HG02973 (cell line): ENCODE measurements at regions not wholly inside any gene's neighbourhood (a gene's known extent, or its start where the extent isn't known, plus 50 kb on each side); places are given as distances from the start of the nearest gene placed in this dataset.
"Not testable (repeated sequence)": the region's sequence is repeated elsewhere in the genome, so short reads cannot be mapped to it uniquely, and the experiment has no call there.

Experiments used
- ATAC-seq: cut with Tn5 transposase; IDR thresholded peaks from one replicate; pipeline ENCODE4 v1.9.1; 2021; ENCODE audit warnings: moderate library complexity; ENCODE audit not compliant: unreplicated experiment

GRCh38 chr10:64635906-64636305 is 1114.7 kb downstream of the REEP3 start:
- ATAC-seq, result no peak

GRCh38 chr10:64636461-64636860 is 1115.3 kb downstream of the REEP3 start:
- ATAC-seq, result no peak

- no peak for ATAC-seq
Measured at GRCh38 chr10:64637939-64638338, 1116.7 kb downstream of the REEP3 start.

- ATAC-seq, result no peak
Measured at GRCh38 chr10:64648915-64649314, 1127.7 kb downstream of the REEP3 start.

GRCh38 chr10:64658528-64658927 is 1137.3 kb downstream of the REEP3 start:
- ATAC-seq, result no peak

- ATAC-seq, result no peak
Measured at GRCh38 chr10:64659311-64659710, 1138.1 kb downstream of the REEP3 start.

- ATAC-seq, result no peak
Measured at GRCh38 chr10:64682043-64682442, 1160.8 kb downstream of the REEP3 start.

GRCh38 chr10:64690194-64690593 is 1169.0 kb downstream of the REEP3 start:
- no peak for ATAC-seq

GRCh38 chr10:64699244-64699643 is 1178.0 kb downstream of the REEP3 start:
- no peak for ATAC-seq

GRCh38 chr10:64702086-64702485 is 1180.9 kb downstream of the REEP3 start:
- not testable (repeated sequence) for ATAC-seq

- no peak for ATAC-seq
Measured at GRCh38 chr10:64708884-64709681, 1187.9 kb downstream of the REEP3 start.

GRCh38 chr10:64726466-64726865 is 1205.3 kb downstream of the REEP3 start:
- no peak for ATAC-seq

- ATAC-seq, result no peak
Measured at GRCh38 chr10:64731016-64731415, 1209.8 kb downstream of the REEP3 start.

GRCh38 chr10:64732372-64732957 is 1211.3 kb downstream of the REEP3 start:
- no peak for ATAC-seq

- ATAC-seq, result no peak
Measured at GRCh38 chr10:64733980-64734379, 1212.8 kb downstream of the REEP3 start.

- ATAC-seq, result no peak
Measured at GRCh38 chr10:64738462-64738861, 1217.3 kb downstream of the REEP3 start.

- ATAC-seq, result no peak
Measured at GRCh38 chr10:64745565-64745964, 1224.4 kb downstream of the REEP3 start.

GRCh38 chr10:64750672-64751071 is 1229.5 kb downstream of the REEP3 start:
- ATAC-seq, result no peak

- ATAC-seq, result no peak
Measured at GRCh38 chr10:64753516-64753915, 1232.3 kb downstream of the REEP3 start.

- no peak for ATAC-seq
Measured at GRCh38 chr10:64760371-64760770, 1239.2 kb downstream of the REEP3 start.

GRCh38 chr10:64762861-64763260 is 1241.7 kb downstream of the REEP3 start:
- ATAC-seq, result no peak

- ATAC-seq, result no peak
Measured at GRCh38 chr10:64765498-64765897, 1244.3 kb downstream of the REEP3 start.
